H9 (cell line): ENCODE measurements at regions not wholly inside any gene's neighbourhood (a gene's known extent, or its start where the extent isn't known, plus 50 kb on each side); places are given as distances from the start of the nearest gene placed in this dataset.

Experiments used
- DNase-seq: peaks from one replicate; pipeline ENCODE4 v3.0.0-alpha.2; 2017
- H2AFZ ChIP-seq: one replicate; pipeline ENCODE4 v1.6.1; 2013; ENCODE audit warnings: mild to moderate bottlenecking, low read length, control low read depth, moderate library complexity
- H2AK5ac ChIP-seq: 2 replicates; pipeline ENCODE4 v1.6.1; 2013; ENCODE audit warnings: low read length, control low read depth, mixed read lengths; ENCODE audit not compliant: insufficient read length
- H2BK120ac ChIP-seq: one replicate; pipeline ENCODE4 v1.6.1; 2013; ENCODE audit warnings: low read depth, mild to moderate bottlenecking, low read length, control low read depth, inconsistent platforms; ENCODE audit not compliant: poor library complexity, severe bottlenecking
- H2BK12ac ChIP-seq: 2 replicates; pipeline ENCODE4 v1.6.1; 2013; ENCODE audit warnings: low read length, control low read depth, mixed read lengths, low read depth; ENCODE audit not compliant: insufficient read length
- H2BK15ac ChIP-seq: 2 replicates; pipeline ENCODE4 v1.6.1; 2013; ENCODE audit warnings: low read depth, low read length, control low read depth
- H2BK20ac ChIP-seq: one replicate; pipeline ENCODE4 v1.6.1; 2013; ENCODE audit warnings: low read depth, mild to moderate bottlenecking, low read length, control low read depth, inconsistent platforms; ENCODE audit not compliant: poor library complexity, severe bottlenecking
- H2BK5ac ChIP-seq: 2 replicates; pipeline ENCODE4 v1.6.1; 2013; ENCODE audit warnings: low read length, control low read depth, mixed read lengths; ENCODE audit not compliant: insufficient read length
- H3K14ac ChIP-seq: 2 replicates; pipeline ENCODE4 v1.6.1; 2013; ENCODE audit warnings: low read length, control low read depth; ENCODE audit not compliant: insufficient read depth
- H3K18ac ChIP-seq: 2 replicates; pipeline ENCODE4 v1.6.1; 2013; ENCODE audit warnings: low read depth, mild to moderate bottlenecking, mixed read lengths, low read length, control low read depth; ENCODE audit not compliant: insufficient read length
- H3K23ac ChIP-seq: 2 replicates; pipeline ENCODE4 v1.6.1; 2013; ENCODE audit warnings: low read length, control low read depth, mixed read lengths, low read depth; ENCODE audit not compliant: insufficient read length
- H3K23me2 ChIP-seq: 2 replicates; pipeline ENCODE4 v1.6.1; 2013; ENCODE audit warnings: low read depth, mild to moderate bottlenecking, mixed read lengths, low read length, control low read depth; ENCODE audit not compliant: insufficient read length, poor library complexity, severe bottlenecking
- H3K27ac ChIP-seq: 2 replicates; pipeline ENCODE4 v1.5.1; 2013; ENCODE audit warnings: low read length, control low read depth, mixed read lengths, low read depth; ENCODE audit not compliant: insufficient read length
- H3K27me3 ChIP-seq: 2 replicates; pipeline ENCODE4 v1.6.1; 2013; ENCODE audit warnings: low read length, control low read depth, inconsistent platforms; ENCODE audit not compliant: insufficient read depth
- H3K4ac ChIP-seq: 2 replicates; pipeline ENCODE4 v1.6.1; 2013; ENCODE audit warnings: low read depth, mild to moderate bottlenecking, control low read depth, inconsistent platforms, low read length, moderate library complexity
- H3K4me1 ChIP-seq: 2 replicates; pipeline ENCODE4 v1.6.1; 2013; ENCODE audit warnings: low read length, control low read depth, inconsistent platforms; ENCODE audit not compliant: insufficient read depth
- H3K4me2 ChIP-seq: 2 replicates; pipeline ENCODE4 v1.6.1; 2013; ENCODE audit warnings: low read length, control low read depth, mixed read lengths; ENCODE audit not compliant: insufficient read length, insufficient read depth
- H3K56ac ChIP-seq: 2 replicates; pipeline ENCODE4 v1.6.1; 2013; ENCODE audit warnings: low read depth, mild to moderate bottlenecking, mixed read lengths, low read length, control low read depth; ENCODE audit not compliant: insufficient read length
- H3K79me1 ChIP-seq: 2 replicates; pipeline ENCODE4 v1.6.1; 2013; ENCODE audit warnings: low read depth, mild to moderate bottlenecking, moderate library complexity, low read length, control low read depth, inconsistent platforms; ENCODE audit not compliant: insufficient read depth, poor library complexity, severe bottlenecking
- H3K79me2 ChIP-seq: 2 replicates; pipeline ENCODE4 v1.6.1; 2013; ENCODE audit warnings: low read length, control low read depth, inconsistent platforms; ENCODE audit not compliant: insufficient read depth
- H3K9ac ChIP-seq: 2 replicates; pipeline ENCODE4 v1.6.1; 2013; ENCODE audit warnings: low read length, control low read depth, mixed read lengths; ENCODE audit not compliant: insufficient read length; ENCODE audit errors: extremely low read depth
- H3K9me3 ChIP-seq: one replicate; pipeline ENCODE4 v1.6.1; 2013; ENCODE audit warnings: low read depth, low read length, inconsistent platforms; ENCODE audit not compliant: control insufficient read depth
- H3T11ph ChIP-seq: one replicate; pipeline ENCODE4 v1.6.1; 2013; ENCODE audit warnings: mild to moderate bottlenecking, low read length, control low read depth, inconsistent platforms
- H4K20me1 ChIP-seq: one replicate; pipeline ENCODE4 v1.6.1; 2013; ENCODE audit not compliant: control insufficient read depth, insufficient read length, insufficient read depth
- H4K5ac ChIP-seq: 2 replicates; pipeline ENCODE4 v1.6.1; 2013; ENCODE audit warnings: low read depth, mild to moderate bottlenecking, mixed read lengths, low read length, control low read depth; ENCODE audit not compliant: insufficient read length
- H4K8ac ChIP-seq: replicated peaks from 2 replicates; pipeline ENCODE4 v1.6.1; 2013; ENCODE audit warnings: low read length, control low read depth, mixed read lengths, low read depth; ENCODE audit not compliant: insufficient read length
- H4K91ac ChIP-seq: 2 replicates; pipeline ENCODE4 v1.6.1; 2013; ENCODE audit warnings: low read depth, mild to moderate bottlenecking, moderate library complexity, mixed read lengths, low read length, control low read depth; ENCODE audit not compliant: insufficient read length
- H3K27ac Mint-ChIP-seq, 3 experiments: 2 replicates in 2 of 3; 3 replicates in 1 of 3; pipeline ENCODE4 v1.8.0; 2020 to 2021; ENCODE audit warnings: mixed read lengths in 3 of 3, mild to moderate bottlenecking in 1 of 3, moderate library complexity in 1 of 3
- H3K27me3 Mint-ChIP-seq: 2 replicates; pipeline ENCODE4 v1.8.0; 2021; ENCODE audit warnings: low read depth, mild to moderate bottlenecking, moderate library complexity, mixed read lengths
- H3K36me3 Mint-ChIP-seq, 3 experiments: 2 replicates in 2 of 3; 3 replicates in 1 of 3; pipeline ENCODE4 v1.8.0; 2020 to 2021; ENCODE audit warnings: low read depth in 3 of 3, mixed read lengths in 3 of 3; ENCODE audit not compliant: insufficient read depth in 1 of 3
- H3K4me1 Mint-ChIP-seq, 2 experiments: 2 replicates each; pipeline ENCODE4 v1.8.0; 2020; ENCODE audit warnings: mixed read lengths in 2 of 2
- H3K4me3 Mint-ChIP-seq, 2 experiments: 2 replicates in 1 of 2; 3 replicates in 1 of 2; pipeline ENCODE4 v1.8.0; 2020 to 2021; ENCODE audit warnings: mild to moderate bottlenecking in 2 of 2, mixed read lengths in 2 of 2, moderate library complexity in 1 of 2
- H3K9me3 Mint-ChIP-seq, 2 experiments: 2 replicates in 1 of 2; 3 replicates in 1 of 2; pipeline ENCODE4 v1.8.0; 2020; ENCODE audit warnings: mild to moderate bottlenecking in 2 of 2, mixed read lengths in 2 of 2, moderate library complexity in 1 of 2
- CTCF ChIP-seq: fragments of 200-600 bp; sonication (generic); conservative IDR thresholded peaks from 3 replicates; pipeline ENCODE4 v1.8.0; 2021; ENCODE audit warnings: antibody characterized with exemption, mild to moderate bottlenecking
- WGBS: extraction: QIAGEN DNeasy Blood & Tissue Kit; methylation state at CpG from one replicate; pipeline ENCODE4 v1.1.7; 2013; ENCODE audit warnings: missing lambda C conversion rate, low lambda C conversion rate, mixed read lengths; ENCODE audit not compliant: insufficient read length; ENCODE audit errors: extremely low coverage; 5-methylcytosine and 5-hydroxymethylcytosine counted together

- no peak overlapping the region for H4K5ac ChIP-seq
- no peak overlapping the region for H4K8ac ChIP-seq
- no peak overlapping the region for H2BK5ac ChIP-seq
- H2BK12ac ChIP-seq = no peak overlapping the region
- H3K27me3 Mint-ChIP-seq = peaks cover 6% of the 10 kb centered on the region
- H3K18ac ChIP-seq = no peak overlapping the region
- no peaks in the 10 kb centered on the region for H3K36me3 Mint-ChIP-seq
- no peak overlapping the region for H3K27ac ChIP-seq
- no peaks in the 10 kb centered on the region for H3K23me2 ChIP-seq
- no peak overlapping the region for H3K14ac ChIP-seq
- H3K79me1 ChIP-seq = no peaks in the 10 kb centered on the region
- H3K27ac Mint-ChIP-seq = no peak overlapping the region
- H2AFZ ChIP-seq = no peak overlapping the region
- no peak overlapping the region for H3K4me3 Mint-ChIP-seq
- H4K91ac ChIP-seq = no peak overlapping the region
- no peak overlapping the region for H3K23ac ChIP-seq
- H2BK20ac ChIP-seq = no peak overlapping the region
- WGBS = no CpG with 5 or more reads among the region's 1 CpG
- H2BK15ac ChIP-seq = no peak overlapping the region
- no peak overlapping the region for H3K4ac ChIP-seq
- H3K4me1 ChIP-seq = no peaks in the 10 kb centered on the region
- H3K4me1 Mint-ChIP-seq = peaks cover 0 to 3% of the 10 kb centered on the region in 2 experiments; a peak in 1 of 4 replicates
- TF ChIP-seq CTCF = no peak
- no peaks in the 10 kb centered on the region for H3K27me3 ChIP-seq
- no peak overlapping the region for H3K56ac ChIP-seq
- no peak overlapping the region for H2BK120ac ChIP-seq
- no peak overlapping the region for H3T11ph ChIP-seq
- H2AK5ac ChIP-seq = no peak overlapping the region
- H4K20me1 ChIP-seq = no peaks in the 10 kb centered on the region
- DNase-seq = no peak
- no peaks in the 10 kb centered on the region for H3K9me3 ChIP-seq
- H3K79me2 ChIP-seq = no peaks in the 10 kb centered on the region
- H3K9ac ChIP-seq = no peak overlapping the region
- no peak overlapping the region for H3K4me2 ChIP-seq
- no peaks in the 10 kb centered on the region; a peak in 1 of 5 replicates for H3K9me3 Mint-ChIP-seq
These were observed 101.0 kb upstream of the SIX3 start for GRCh38 chr2:44840503-44840850.
